Suprapubic skin (tissue), 4 donors: ENCODE measurements at regions not wholly inside any gene's neighbourhood (a gene's known extent, or its start where the extent isn't known, plus 50 kb on each side); places are given as distances from the start of the nearest gene placed in this dataset.

Source experiments
- POLR2A ChIP-seq, 2 donors: fragments of 450-650 bp; IDR thresholded peaks; one replicate each; pipeline ENCODE4 v1.6.1; 2017; ENCODE audit warnings: antibody characterized with exemption in 2 of 2, mild to moderate bottlenecking in 2 of 2, moderate library complexity in 2 of 2
- POLR2AphosphoS5 ChIP-seq, 3 donors: sonication (generic); formaldehyde crosslinking; IDR thresholded peaks; one replicate each; pipeline ENCODE4 v1.6.1; 2017; ENCODE audit warnings: antibody characterized with exemption in 3 of 3

- TF ChIP-seq POLR2A (IDR thresholded peaks at IDR 0.05) (no peak), POLR2AphosphoS5 (IDR thresholded peaks at IDR 0.05) (no peak)
These were observed 100.3 kb downstream of the FAS start for GRCh38 chr10:89090756-89091445.
